Memory B cell (primary cell): ENCODE measurements at regions not wholly inside any gene's neighbourhood (a gene's known extent, or its start where the extent isn't known, plus 50 kb on each side); places are given as distances from the start of the nearest gene placed in this dataset.
"Not testable (repeated sequence)": the region's sequence is repeated elsewhere in the genome, so short reads cannot be mapped to it uniquely, and the experiment has no call there.

ENCODE experiments used
- ATAC-seq: fragments of 150-1000 bp; cut with Tn5 transposase; 2 replicates; pipeline ENCODE4 v1.10.0; 2021; ENCODE audit warnings: low read depth, mild to moderate bottlenecking, moderate library complexity
- DNase-seq, 2 donors: peaks; one replicate each; pipeline ENCODE4 v3.0.0; 2022; ENCODE audit warnings: low spot score in 2 of 2
- H3K27ac Mint-ChIP-seq: one replicate; pipeline ENCODE4 v1.8.0; 2022; ENCODE audit warnings: mild to moderate bottlenecking, moderate library complexity, mixed read lengths
- H3K27me3 Mint-ChIP-seq: one replicate; pipeline ENCODE4 v1.8.0; 2022; ENCODE audit warnings: mixed read lengths
- H3K36me3 Mint-ChIP-seq: one replicate; pipeline ENCODE4 v1.8.0; 2022; ENCODE audit warnings: mild to moderate bottlenecking, mixed read lengths
- H3K4me1 Mint-ChIP-seq: one replicate; pipeline ENCODE4 v1.8.0; 2022; ENCODE audit warnings: mixed read lengths
- H3K4me3 Mint-ChIP-seq: one replicate; pipeline ENCODE4 v1.8.0; 2022; ENCODE audit warnings: mild to moderate bottlenecking, moderate library complexity, mixed read lengths
- H3K9me3 Mint-ChIP-seq: one replicate; pipeline ENCODE4 v1.8.0; 2022; ENCODE audit warnings: mixed read lengths

DNA sequence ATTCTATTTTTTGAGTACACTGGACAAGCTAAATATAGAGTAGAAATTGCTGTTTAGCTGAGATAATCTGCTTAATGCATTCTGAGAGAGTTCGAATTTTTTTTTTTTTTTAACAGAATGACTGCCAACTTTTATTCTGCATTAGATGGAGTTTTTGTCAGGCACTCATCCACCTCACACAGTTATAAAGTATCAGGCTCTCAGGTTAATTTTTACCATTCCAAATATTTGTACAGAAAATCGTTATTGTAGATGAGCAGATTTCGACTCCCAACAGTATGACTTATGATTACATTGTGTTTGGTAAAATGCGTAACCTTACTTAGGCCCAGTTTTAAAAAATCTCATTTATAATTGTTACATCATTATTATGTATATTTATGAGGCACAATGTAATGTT lies 1731.0 kb downstream of the GRIK2 start:
- ATAC-seq = no peak
- Mint-ChIP-seq H3K36me3 (no peaks in the 10 kb centered on the region), H3K9me3 (peaks cover 3% of the 10 kb centered on the region), H3K4me1 (no peaks in the 10 kb centered on the region), H3K4me3 (no peak overlapping the region), H3K27ac (no peak overlapping the region), H3K27me3 (no peaks in the 10 kb centered on the region)
- no peak for DNase-seq

DNA sequence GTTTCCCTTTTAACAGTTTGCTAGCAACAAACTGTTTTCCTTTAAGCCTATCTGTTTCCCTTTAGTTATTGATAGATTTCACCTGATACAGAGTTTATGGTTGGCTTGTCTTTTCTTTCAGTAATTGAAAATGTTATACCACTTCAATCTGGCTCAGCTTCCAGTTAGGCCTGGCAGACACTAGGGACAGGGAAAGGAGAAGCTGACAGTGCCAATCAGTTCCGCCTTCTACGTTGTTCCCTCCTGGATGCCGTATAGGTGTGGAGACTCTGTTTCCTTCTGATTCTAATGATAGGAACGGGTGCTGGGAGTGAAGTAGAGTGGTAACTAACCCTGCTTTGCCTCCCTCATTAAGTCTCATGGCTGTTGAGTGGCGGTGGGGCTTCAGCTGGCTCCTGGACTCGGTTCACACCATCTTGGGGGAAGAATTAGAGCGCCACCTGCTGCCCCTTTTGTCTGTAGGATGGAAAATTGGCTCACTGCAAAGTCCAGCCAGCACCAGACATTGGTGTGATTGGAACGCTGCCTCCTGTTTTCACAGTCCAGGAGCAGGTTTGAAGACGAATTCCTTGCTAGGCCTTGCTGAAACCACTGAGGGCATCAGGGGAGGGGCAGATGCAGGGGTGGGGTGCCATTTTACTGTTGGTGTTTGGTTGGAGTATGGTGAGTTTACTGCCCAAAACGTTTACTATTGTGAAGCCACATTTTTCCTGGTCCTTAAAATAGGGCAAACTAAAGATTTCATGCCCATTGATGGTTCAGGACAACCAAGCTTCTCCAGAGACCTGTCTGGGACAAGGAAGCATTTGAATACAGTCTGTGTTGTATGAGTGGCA lies 1729.5 kb downstream of the GRIK2 start:
- no peaks in the 10 kb centered on the region for H3K4me1 Mint-ChIP-seq
- DNase-seq (no peak), ATAC-seq (no peak)
- H3K27ac Mint-ChIP-seq = no peak overlapping the region
- peaks cover 3% of the 10 kb centered on the region for H3K9me3 Mint-ChIP-seq
- no peaks in the 10 kb centered on the region for H3K27me3 Mint-ChIP-seq
- no peak overlapping the region for H3K4me3 Mint-ChIP-seq
- no peaks in the 10 kb centered on the region for H3K36me3 Mint-ChIP-seq

DNA sequence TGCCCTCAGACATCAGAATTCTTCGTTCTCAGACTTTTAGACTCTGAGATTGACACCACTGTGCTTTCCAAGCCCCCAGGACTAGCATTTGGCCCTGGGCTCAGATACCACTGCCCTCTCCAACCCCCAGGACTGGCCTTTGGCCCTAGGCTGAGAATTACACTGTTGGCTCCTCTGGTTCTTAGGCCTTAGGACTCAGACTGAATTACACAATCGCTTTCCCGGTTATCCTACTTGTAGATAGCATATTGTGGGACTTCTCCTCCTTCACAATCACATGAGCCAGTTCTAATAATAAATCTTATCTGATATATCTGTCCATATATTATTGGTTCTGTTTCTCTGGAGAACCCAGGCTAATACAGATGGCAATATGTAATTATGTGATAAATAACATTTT lies 1725.5 kb downstream of the GRIK2 start:
- Mint-ChIP-seq H3K36me3 (no peaks in the 10 kb centered on the region), H3K27me3 (no peaks in the 10 kb centered on the region), H3K4me1 (no peaks in the 10 kb centered on the region), H3K27ac (no peak overlapping the region), H3K4me3 (no peak overlapping the region), H3K9me3 (peaks cover 5% of the 10 kb centered on the region)
- DNase-seq (no peak), ATAC-seq (no peak)

DNA sequence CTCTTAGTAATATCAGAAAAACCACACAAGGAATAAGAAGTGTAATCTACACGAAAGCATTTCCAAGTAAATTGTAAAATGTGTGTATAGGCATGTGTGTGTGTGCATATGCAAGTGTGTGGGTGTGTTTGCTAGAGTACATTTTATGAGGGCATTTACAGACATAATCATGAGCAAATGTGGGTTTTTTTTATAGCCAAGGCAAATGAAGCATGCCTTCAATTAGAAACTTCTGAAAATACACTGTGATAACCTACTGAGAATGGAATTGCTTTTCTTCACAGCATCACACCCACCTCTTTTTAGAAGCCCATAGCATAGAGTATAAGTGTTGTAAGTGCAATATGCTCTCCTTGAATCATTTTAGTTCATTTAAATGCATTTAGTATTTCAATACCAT lies 1721.1 kb downstream of the GRIK2 start:
- H3K4me1 Mint-ChIP-seq = no peaks in the 10 kb centered on the region
- ATAC-seq (no peak), DNase-seq (no peak)
- no peaks in the 10 kb centered on the region for H3K36me3 Mint-ChIP-seq
- no peak overlapping the region for H3K4me3 Mint-ChIP-seq
- peaks cover 4% of the 10 kb centered on the region for H3K9me3 Mint-ChIP-seq
- no peaks in the 10 kb centered on the region for H3K27me3 Mint-ChIP-seq
- H3K27ac Mint-ChIP-seq = no peak overlapping the region

DNA sequence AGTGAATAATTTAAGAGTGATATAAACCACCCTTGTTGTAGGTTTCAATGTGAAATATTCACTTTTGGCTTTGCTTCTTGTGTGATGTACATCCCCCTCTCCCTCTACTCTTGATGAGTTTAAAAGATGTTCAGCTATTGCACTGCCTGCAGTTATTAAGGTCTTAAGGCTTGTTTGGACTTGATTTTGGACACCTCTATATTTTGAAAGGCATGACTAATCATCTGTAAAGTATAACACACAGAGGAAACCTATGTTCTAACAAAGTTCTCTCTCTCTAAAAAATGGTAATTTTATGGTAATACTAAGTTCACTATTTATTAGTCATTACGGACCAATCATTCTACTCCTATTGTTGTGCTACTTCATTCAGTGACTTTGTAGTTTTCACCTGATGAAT lies 1719.9 kb downstream of the GRIK2 start:
- Mint-ChIP-seq H3K4me3 (no peak overlapping the region), H3K4me1 (no peaks in the 10 kb centered on the region), H3K9me3 (peaks cover 4% of the 10 kb centered on the region), H3K36me3 (no peaks in the 10 kb centered on the region), H3K27me3 (no peaks in the 10 kb centered on the region), H3K27ac (no peak overlapping the region)
- ATAC-seq = no peak
- no peak for DNase-seq

DNA sequence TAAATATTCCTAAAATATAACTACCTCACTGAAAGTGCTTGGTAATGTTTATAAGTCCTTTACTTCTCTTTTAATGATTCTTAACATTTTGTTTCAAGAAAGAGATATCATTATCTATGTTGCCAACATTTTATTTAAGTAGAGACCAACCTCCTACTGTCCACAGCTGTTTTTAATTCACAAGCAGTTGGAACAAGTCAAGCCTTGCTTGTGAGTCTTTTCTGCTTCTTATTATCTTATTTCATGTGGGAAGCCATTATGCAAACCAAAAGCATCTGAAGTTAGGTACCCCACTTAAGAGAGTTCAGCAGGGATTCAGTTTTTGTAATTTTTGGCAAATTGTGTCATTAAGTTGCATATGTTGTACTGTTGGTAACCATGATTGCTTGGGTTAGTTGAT lies 1714.5 kb downstream of the GRIK2 start:
- ATAC-seq = no peak
- Mint-ChIP-seq H3K9me3 (peaks cover 4% of the 10 kb centered on the region), H3K4me3 (no peak overlapping the region), H3K4me1 (no peaks in the 10 kb centered on the region), H3K36me3 (no peaks in the 10 kb centered on the region), H3K27me3 (no peaks in the 10 kb centered on the region), H3K27ac (no peak overlapping the region)
- DNase-seq = no peak

DNA sequence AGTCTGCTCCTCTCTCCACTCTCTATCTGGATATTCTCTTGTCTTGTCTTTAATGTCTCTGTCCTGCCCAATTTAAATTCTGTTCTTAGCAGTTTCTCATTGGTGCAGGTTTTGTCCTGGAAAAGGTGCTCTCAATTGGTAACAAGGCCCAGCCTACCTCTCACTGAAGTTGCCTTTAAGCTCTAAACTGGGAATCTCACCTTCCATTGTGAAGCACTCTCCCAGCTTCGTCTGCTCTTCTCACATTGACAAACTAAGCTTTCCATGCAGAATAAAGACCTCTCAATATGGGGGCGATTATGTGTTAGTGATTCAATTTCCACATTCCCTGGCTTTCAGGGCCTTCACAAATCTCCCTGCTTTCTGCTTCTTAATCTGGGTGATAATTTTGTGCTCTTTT lies 1712.2 kb downstream of the GRIK2 start:
- Mint-ChIP-seq H3K27ac (no peak overlapping the region), H3K9me3 (peaks cover 7% of the 10 kb centered on the region), H3K4me1 (no peaks in the 10 kb centered on the region), H3K27me3 (no peaks in the 10 kb centered on the region), H3K36me3 (no peaks in the 10 kb centered on the region), H3K4me3 (no peak overlapping the region)
- no peak for ATAC-seq
- no peak for DNase-seq

DNA sequence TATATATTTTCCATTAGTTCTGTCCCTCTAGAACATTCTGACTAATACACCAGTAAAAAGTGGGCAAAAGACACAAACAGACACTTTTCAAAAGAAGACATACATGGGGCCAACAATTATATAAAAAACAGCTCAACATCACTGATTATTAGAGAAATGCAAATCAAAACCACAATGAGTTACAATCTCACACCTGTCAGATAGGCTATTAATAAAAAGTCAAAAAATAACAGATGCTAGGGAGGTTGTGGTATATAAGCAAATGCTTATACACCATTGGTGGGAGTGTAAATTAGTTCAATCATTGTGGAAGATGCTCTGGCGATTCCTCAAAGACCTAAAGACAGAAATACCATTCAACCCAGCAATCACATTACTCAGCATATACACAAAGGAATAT lies 1707.8 kb downstream of the GRIK2 start:
- no peak overlapping the region for H3K27ac Mint-ChIP-seq
- no peaks in the 10 kb centered on the region for H3K27me3 Mint-ChIP-seq
- ATAC-seq (no peak), DNase-seq (no peak)
- no peaks in the 10 kb centered on the region for H3K4me1 Mint-ChIP-seq
- no peak overlapping the region for H3K4me3 Mint-ChIP-seq
- peaks cover 13% of the 10 kb centered on the region for H3K9me3 Mint-ChIP-seq
- H3K36me3 Mint-ChIP-seq = no peaks in the 10 kb centered on the region

DNA sequence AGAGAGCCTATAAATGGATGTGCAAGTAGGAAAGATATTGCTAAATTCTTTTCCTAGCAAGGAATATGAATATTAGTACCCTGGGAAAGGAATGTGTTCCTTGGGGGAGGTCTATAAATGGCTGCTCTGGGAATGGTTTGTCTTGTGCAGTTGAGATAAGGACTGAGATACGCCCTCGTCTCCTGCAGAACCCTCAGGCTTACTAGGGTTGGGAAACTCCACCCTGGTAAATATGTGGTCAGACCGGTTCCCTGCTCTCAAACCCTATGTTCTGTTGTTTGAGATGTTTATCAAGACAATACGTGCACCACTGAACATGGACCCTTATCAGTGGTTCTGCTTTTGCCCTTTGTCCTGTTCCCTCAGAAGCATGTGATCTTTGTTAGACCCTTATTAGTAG lies 1698.9 kb downstream of the GRIK2 start:
- not testable (repeated sequence) for DNase-seq, H3K9me3 Mint-ChIP-seq, H3K27me3 Mint-ChIP-seq, H3K36me3 Mint-ChIP-seq, H3K4me1 Mint-ChIP-seq, H3K27ac Mint-ChIP-seq, H3K4me3 Mint-ChIP-seq, ATAC-seq

DNA sequence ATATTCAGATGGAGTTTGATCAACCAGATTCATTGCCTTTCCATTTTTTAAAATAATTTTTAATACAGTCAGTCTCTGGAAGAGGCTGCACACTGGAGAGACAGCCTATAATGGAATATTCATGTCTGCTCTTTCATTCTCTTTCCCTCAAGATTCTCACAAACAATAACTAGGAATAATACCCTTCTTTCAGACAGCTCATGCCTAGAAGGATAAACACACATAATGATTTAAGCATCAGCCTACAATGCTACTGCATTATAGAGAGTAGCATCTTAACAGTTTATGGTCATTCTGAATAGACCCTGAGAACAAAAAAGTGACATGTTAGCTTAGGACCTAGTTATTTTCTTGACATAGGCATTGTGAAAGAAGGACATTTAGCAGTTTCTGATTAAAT lies 1692.3 kb downstream of the GRIK2 start:
- H3K36me3 Mint-ChIP-seq = no peaks in the 10 kb centered on the region
- no peaks in the 10 kb centered on the region for H3K27me3 Mint-ChIP-seq
- peaks cover 2% of the 10 kb centered on the region for H3K9me3 Mint-ChIP-seq

DNA sequence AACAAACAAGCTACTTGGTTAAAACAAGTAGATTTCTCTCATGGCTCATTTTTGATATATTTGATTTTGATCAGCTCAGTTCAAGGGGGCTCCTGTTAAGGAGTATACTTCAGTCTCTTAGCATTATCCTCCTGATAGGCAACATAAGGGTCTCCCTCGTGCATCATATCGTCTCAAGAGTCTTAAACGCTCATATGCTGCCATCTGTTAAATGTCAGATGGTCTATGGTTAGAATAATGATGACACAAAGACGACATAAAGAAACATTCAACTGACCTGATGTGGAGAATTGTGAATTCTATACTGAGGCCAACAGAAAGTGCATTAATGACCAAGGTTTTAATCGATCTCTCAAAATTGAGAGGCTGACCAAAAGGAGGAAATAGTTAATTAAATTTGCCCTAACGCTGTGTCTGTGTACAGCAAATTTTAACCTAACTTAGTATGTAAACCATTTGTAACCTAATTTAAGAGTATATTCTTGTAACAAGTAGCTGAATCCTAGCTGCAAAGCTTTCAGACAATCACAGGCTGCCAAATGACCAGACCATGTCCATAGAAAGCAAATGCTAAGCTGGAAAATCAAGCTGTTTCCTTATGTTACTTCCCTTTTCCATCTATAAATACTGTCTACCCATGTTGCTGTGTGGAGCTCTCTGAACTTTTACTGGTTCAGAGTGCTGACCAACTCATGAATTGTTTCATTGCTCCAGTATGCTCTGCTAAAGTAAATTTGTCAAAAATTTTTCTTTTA lies 1688.5 kb downstream of the GRIK2 start:
- Mint-ChIP-seq H3K27me3 (no peaks in the 10 kb centered on the region), H3K36me3 (no peaks in the 10 kb centered on the region), H3K9me3 (peaks cover 9% of the 10 kb centered on the region), H3K4me3 (no peak overlapping the region), H3K4me1 (no peaks in the 10 kb centered on the region), H3K27ac (no peak overlapping the region)
- no peak for ATAC-seq
- no peak for DNase-seq

More for the DNA sequence above, 1692.3 kb downstream of the GRIK2 start:
- DNase-seq (no peak), ATAC-seq (no peak)
- Mint-ChIP-seq H3K4me3 (no peak overlapping the region), H3K4me1 (no peaks in the 10 kb centered on the region), H3K27ac (no peak overlapping the region)

DNA sequence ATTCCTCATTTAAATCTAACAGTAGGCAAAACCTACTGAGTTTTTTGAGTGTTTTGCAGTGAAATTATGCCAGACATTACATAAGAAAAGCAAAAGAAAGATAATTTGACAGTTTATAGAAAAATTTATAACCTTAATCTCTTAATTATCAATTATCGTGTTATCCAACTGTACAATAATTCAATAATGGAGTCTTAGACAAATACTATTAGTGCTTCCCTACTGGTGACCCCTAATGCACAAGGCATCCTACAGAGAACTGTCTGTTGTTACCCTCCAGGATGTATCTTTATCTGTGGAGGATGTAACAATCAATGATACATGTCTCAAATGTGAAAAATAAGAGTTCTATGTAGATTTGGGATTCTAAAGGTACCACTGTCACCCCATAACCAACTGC lies 1687.6 kb downstream of the GRIK2 start:
- H3K4me1 Mint-ChIP-seq = no peaks in the 10 kb centered on the region
- no peak for ATAC-seq
- no peaks in the 10 kb centered on the region for H3K36me3 Mint-ChIP-seq
- H3K27me3 Mint-ChIP-seq = no peaks in the 10 kb centered on the region
- DNase-seq = no peak
- H3K4me3 Mint-ChIP-seq = no peak overlapping the region
- H3K27ac Mint-ChIP-seq = no peak overlapping the region
- H3K9me3 Mint-ChIP-seq = peaks cover 9% of the 10 kb centered on the region

DNA sequence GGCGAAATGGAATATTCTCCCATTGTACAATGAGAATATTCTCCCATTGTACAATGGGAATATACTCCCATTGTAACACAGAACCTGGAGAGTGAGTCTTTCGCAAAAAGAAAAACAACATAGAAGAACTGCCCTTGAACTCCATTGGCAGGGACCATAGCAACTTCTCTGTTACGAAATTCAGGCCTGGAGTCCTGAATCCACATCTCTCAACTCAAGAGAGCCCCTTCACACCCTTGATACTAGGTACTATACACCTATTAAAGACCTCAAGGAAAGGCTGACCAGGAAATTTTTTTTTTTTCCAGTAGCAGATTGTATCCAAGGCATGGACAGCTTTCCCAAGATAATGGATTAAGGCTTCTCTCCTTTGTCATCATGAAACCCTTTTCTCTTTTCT lies 1687.0 kb downstream of the GRIK2 start:
- Mint-ChIP-seq H3K4me1 (no peaks in the 10 kb centered on the region), H3K27ac (no peak overlapping the region), H3K4me3 (no peak overlapping the region), H3K27me3 (no peaks in the 10 kb centered on the region), H3K9me3 (peaks cover 8% of the 10 kb centered on the region), H3K36me3 (no peaks in the 10 kb centered on the region)
- DNase-seq = no peak
- ATAC-seq = no peak

DNA sequence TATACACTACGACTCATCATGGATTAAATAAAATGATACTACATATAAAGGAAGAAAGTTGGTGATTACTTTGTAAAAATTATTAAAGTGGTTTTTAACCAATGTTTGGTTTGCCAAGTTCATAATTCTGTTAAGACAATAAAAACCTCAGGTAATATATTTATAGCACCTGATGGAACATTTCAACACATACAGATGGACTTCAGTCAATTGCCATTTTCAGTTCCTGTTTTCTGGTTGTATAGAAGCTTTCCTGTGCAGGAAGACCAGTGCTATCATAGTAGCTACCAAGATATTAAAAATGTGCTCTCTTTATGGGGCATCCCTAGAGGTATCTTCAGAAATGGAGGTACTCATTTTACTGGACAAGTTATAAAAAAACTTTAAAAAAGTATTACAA lies 1686.4 kb downstream of the GRIK2 start:
- Mint-ChIP-seq H3K36me3 (no peaks in the 10 kb centered on the region), H3K27ac (no peak overlapping the region), H3K9me3 (peaks cover 8% of the 10 kb centered on the region), H3K4me3 (no peak overlapping the region), H3K4me1 (no peaks in the 10 kb centered on the region), H3K27me3 (no peaks in the 10 kb centered on the region)
- ATAC-seq (no peak), DNase-seq (no peak)

DNA sequence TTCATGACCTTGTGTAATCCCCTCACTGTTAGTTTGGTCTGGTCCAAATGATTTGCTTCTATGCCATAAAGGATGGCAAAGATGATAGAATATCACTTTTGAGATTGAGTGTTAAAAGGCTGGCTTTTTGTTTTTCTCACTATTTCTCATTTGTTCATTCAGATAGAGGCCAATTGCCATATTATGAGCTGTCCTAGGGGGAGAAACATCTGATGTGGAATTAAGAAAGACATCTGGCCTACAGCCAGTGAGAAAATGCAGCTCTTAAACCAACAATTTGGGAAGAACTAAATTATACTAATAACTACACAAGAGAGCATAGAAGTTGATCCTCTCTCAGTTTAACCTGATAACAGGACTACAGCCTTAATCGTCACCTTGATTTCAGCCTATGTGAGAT lies 1668.6 kb downstream of the GRIK2 start:
- Mint-ChIP-seq H3K27ac (no peak overlapping the region), H3K9me3 (peaks cover 3% of the 10 kb centered on the region), H3K4me1 (no peaks in the 10 kb centered on the region), H3K27me3 (no peaks in the 10 kb centered on the region), H3K36me3 (no peaks in the 10 kb centered on the region), H3K4me3 (no peak overlapping the region)
- no peak for ATAC-seq
- no peak for DNase-seq
